ENCODE measurements at regions not wholly inside any gene's neighbourhood (a gene's known extent, or its start where the extent isn't known, plus 50 kb on each side); places are given as distances from the start of the nearest gene placed in this dataset.
A peak's percentile ranks its signal among the peaks of the same experiment; 100 is the strongest.
"Not testable (repeated sequence)": the region's sequence is repeated elsewhere in the genome, so short reads cannot be mapped to it uniquely, and the experiment has no call there.

DNA sequence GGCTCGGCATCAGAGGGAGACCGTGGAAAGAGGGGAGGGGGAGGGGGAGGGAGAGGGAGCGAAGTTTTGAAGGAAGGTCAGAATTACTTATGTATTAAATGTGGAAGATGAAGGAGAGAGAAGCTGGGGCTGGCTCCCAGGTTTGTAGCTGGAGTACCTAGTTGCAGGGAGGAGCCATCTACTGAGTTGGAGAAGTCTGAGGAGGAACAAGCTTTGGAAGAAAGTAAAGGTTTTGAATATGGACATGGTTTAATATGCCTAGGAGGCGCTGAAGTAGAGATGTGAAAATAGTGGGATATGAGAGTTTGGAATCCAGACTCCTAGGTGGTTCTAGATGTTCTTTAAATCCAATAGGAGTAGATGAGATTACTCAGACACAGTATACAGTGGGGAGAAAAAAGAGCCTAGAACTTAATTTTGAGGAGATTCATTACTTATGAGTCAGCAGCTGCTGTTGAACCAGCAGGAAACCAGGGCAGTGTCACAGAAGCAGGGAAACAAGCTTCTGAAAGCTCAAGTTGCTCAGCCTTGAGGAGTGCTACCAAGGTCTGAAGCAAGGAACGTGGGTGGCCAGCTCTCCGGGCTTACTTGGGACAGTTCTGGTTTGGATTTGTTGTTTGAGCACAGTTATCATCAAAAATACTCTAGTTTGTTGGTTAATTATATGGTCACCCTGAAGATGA is 149.3 kb downstream of the UTRN start:
- no peak for DNase-seq (ENCODE audit: low spot score)

DNA sequence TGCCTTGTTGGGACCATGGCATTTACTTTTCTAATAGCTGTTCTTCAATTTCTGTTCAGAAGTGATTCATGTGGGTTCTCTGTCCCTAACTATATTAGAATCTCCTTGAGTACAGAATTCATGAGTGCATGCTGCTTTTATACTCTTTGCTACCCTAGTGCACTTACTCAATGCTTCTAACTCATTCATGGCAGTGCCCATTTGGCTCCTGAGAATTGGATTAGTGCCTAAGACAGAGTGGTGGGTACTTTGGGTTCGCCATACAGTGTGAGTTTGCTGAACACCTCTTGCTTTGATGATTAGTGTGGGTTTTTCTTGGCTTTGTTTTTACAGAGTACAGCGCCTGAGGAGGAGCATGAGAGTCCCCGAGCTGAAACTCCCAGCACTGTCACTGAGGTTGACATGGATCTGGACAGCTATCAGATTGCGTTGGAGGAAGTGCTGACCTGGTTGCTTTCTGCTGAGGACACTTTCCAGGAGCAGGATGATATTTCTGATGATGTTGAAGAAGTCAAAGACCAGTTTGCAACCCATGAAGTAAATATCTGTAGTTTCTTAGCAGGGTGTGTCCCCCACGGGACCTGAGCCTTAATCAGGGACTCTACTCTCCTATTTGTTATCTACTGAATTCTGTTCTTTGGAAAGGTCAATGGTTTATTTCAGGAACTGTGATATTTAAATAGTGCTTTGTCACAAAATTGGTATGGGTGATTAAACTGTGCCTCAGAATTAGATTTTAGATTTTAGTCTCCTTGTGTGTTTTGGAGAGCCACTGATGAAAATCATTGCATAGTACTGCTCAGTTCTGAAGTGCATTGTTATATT is 150.7 kb downstream of the UTRN start:
- no peak for DNase-seq (ENCODE audit: low spot score)

DNA sequence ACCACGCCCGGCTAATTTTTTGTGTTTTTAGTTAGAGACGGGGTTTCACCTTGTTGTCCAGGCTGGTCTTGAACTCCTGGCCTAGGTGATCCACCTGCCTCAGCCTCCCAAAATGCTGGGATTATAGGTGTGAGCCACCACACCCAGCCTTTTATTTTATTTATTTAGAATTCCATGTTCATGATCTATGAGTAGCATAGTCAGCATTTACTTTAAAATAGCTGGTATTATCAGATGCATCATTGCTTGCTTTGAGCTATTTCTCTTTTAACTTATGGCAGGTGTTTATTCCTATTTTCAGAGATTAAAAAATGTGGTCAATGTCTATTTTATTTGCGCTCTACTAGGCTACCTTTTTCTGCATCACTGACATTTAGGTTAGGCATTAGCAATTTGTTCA is 152.0 kb downstream of the UTRN start:
- no peak for DNase-seq (ENCODE audit: low spot score)

DNA sequence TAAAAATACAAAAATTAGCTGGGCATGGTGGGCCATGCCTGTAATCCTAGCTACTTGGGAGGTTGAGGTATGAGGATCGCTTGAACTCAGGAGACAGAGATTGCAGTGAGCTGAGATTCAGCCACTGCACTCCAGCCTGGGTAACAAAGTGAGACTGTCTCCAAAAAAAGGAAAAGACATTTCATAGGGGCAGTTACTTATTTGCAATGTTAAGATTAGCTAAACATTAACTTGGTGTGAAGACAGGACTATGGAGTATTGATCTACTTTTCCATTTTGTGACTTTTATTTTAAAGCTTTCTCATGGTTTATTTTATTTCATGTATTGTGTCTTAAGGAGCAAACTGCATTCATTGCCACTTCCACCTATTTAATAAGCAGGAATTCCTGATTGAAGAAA is 153.0 kb downstream of the UTRN start:
- DNase-seq (ENCODE audit: low spot score), result no peak

DNA sequence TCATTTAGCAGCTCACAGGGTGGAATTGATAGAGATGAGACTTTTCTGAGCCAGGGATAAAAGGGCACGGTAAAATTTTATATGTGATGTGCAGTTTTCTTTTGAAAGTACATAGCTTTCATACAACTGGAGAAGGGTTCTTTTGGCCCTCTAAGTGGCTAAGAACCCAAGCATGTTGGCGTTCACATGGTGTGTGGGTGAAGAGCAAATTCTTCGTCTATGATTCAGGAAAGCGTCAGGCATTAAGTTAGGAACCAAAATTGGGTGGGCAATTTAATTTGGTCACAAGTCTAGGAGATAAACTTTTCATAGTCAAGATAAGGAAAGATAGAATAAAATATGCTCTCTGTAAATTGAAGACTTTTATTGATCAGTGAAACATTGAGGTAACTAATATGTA is 153.9 kb downstream of the UTRN start:
- DNase-seq (ENCODE audit: low spot score), result no peak

DNA sequence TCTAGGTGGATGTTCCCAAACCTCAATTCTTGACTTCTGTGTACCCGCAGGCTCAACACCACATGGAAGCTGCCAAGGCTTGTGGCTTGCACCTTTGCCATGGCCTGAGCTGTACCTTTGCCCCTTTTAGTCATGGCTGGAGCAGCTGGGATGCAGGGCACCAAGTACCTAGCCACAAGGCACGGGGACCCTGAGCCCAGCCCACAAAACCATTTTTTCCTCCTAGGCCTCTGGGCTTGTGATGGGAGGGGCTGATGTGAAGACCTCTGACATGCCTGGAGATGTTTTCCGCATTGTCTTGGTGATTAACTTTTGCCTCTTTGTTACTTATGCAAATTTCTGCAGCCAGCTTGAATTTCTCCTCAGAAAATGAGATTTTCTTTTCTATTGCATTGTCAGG is 156.7 kb downstream of the UTRN start:
- DNase-seq (ENCODE audit: low spot score), result not testable (repeated sequence)

DNA sequence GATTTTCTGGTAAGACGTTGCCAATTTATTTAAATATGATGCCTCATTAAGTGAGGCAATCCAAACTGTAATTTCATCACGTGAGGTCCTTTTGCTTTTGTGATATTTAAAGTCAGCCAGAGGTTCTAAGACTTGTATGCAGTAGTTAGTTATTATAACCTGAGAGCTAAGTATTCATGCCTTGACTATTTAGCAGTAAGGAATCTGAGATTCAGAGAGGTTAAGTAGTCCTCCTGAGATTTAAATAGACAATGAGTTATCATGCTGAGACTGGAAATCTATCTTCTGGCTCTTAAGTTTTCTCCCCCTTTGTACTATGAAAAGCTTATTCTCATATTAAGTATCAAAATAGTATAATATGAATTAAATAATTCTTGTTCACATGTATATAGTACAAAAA is 158.0 kb downstream of the UTRN start:
- no peak for DNase-seq (ENCODE audit: low spot score)

DNA sequence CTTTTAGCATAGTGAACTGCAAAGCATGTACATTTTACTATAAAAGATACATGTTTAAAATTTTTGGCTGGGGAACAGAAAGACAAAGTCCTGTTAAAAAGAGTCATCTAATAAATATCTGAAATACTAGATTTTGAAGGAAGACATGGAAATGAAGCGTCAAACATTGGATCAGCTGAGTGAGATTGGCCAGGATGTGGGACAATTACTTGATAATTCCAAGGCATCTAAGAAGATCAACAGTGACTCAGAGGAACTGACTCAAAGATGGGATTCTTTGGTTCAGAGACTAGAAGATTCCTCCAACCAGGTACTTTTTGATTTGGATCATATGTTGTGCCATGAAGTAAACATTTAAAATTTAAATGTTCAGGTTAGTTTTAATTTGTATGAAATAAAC is 162.3 kb downstream of the UTRN start:
- DNase-seq (ENCODE audit: low spot score), result no peak

DNA sequence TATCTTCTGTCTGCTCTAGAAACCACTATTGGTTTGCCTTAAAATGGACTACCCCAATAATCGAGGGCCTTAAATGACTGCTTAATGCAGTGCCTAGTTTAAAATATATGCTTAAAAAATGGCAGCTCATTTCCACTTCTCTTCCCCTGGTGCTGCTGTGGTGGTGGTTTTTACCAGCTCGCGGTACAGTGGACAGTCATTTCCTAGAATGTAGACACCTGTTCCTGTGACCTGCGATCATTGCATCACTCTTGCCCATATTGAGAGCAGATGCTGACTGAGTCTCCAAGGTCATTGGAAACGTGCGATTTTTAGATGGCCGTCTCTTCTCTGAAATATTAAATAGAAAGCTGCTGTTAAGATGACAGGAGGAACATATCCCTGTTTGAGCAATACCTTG is 164.1 kb downstream of the UTRN start:
- DNase-seq (ENCODE audit: low spot score), result no peak

DNA sequence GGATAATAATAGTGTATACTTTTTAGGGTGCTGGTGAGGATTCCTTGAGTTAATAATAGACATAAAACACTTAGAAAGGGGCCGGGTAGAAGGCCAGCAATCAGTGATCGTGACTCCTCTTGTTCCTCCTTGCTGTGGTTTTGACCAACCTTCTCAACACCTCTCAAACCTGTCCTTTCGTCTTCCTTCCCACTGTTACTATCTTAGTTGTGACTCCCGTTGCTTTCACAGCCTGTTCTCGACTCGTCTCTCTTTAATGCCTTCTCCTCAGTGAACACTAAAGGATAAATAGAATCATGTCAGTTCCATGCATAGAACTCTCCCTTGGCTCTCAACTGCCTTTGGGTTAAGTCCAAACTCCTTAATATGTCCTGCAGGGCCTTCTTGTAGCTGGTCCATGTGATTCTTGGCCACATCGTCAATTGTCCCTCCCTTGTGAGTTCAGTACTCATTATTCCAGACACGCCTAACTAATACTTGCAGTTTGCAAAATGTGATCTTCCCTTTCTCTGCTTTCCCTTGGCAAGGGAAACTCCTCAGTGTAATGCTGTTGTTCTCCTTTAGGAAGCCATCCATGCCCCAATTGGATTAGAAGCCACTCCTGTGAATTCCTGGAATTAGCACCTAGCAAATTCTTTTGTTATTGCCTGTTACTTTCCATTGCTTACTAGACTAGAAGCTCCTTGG is 164.9 kb downstream of the UTRN start:
- DNase-seq (ENCODE audit: low spot score), result no peak

DNA sequence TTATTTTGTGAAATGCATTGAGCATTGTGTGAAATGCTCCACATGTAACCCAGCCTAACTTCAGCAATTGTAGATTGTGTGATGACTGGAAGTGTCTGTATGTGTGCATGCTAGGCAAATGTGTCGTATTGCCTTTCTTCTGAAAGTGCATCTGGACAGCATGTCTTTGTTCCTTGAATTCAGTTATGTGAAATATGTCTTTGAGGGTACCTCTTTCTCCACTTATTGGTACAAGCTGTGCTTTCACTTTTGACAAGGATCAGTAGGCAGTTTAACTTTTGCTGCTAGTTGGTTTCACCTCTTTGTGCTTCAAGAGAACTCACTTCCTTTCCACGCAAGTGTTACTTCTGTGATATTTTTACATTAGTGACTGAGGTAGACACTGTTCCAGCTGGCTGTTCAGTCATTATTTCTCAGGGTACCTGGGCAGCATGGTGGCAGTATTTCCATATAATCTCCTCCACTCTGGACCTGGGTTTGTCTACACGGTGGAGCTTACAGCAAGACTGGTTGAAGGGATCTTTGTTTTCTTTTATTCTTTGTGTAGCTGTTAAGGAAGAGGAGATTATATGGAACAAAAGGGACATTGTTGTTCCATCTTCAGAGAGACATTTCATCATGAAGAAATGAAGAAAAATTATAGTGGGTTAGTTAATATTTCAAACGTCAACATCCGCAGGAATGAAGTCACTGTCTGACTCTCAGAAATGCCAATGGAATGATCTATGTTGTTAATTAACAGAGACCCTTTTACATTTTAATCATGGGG is 175.4 kb downstream of the UTRN start:
- peak; percentile 70 for DNase-seq (ENCODE audit: low spot score)

DNA sequence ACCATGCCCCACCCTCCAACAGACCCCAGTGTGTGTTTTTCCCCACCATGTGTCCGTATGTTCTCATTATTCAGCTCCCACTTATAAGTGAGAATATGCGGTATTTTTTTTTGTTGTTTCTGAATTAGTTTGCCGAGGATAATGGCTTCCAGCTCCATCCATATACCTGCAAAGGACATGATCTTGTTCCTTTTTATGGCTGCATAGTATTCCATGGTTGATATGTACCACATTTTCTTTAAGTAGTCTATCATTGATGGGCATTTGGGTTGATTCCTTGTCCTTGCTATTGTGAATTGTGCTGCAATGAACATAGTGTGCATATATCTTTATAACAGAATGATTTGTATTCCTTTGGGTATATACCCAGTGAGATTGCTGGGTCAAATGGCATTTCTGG is 176.9 kb downstream of the UTRN start:
- no peak for DNase-seq (ENCODE audit: low spot score)

DNA sequence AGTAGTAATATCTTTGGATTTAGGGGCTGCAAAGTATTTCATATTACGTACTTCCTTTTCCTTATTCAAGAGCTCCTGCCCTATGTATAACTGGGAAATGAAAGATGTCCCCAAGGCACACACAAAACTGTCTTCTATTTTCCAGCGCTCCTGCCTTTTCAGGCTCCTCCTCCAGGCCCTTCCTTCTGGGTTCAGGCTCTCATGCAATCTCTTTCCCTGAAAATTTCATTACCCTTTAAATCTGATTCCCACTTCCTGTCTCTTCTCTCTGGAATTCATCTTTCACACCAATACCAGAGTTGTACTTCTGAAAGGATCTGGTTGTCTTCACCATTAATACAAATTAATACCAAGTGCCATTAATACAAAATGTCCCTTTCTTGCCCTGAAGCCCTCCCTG is 181.6 kb downstream of the UTRN start:
- DNase-seq (ENCODE audit: low spot score), result no peak

DNA sequence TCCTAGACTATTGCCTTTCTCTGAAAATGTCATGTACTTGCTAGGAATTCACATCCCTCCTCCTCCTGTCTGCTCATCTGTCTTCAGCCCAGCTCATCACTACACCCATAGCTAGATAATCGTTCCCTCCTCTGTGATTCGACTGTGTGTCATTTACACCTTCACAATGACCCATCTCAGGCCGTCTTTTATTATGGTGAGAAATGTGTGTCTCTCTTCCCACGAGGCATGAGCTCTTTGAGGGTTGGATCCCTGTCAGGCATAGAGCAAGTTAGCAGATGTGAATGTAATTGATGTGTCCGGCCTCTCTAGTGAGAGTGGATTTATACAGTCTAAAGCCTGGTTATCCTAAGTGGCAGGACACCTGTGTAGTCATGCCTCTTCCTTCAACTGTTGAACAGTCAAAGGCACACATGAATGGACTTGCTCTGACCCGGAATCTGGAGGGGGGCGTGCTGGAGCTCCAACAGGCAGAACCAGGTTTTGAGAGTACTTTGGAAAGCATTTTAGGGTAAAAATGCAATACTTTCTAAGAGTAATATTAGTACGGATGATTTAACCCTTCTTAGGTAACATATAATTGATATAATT is 182.1 kb downstream of the UTRN start:
- no peak for DNase-seq (ENCODE audit: low spot score)

DNA sequence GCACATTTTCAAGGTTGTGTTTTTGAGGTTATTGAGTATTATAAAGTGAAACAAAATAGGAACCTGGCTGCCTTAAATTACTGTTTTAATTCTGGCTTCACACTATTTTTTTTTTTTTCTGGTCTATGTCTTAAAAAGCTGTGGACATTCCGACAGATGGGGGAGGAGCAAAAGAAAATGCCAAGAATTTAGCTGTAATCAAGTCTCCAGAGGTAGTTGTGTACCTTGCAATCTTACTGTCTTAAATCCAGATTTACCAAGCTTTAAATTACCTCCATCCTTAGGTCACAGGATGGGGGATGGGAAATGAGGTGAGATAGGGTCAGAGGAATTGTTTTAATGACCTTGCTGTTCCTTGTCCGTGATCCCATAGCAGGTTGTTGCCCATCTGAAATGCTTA is 182.8 kb downstream of the UTRN start:
- DNase-seq (ENCODE audit: low spot score), result no peak

DNA sequence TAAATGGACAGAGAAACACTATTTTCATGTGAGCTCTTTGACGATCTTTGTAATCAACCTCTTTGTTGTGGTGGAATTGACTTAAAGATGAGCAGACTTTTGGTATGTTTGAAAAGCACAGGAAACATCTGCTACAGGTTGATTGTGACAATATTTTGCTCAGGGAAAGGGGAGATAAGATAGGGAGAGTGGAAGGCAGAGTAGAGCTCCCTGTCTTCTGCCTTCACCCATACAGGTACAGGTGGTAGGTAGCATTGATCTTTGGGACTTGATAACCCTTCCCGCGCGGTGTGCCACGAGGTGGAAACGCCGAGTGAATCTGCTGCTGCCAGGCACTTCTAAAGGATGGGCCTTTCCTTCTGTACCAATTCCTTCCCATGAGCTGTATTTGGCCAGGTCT is 183.6 kb downstream of the UTRN start:
- no peak for DNase-seq (ENCODE audit: low spot score)

DNA sequence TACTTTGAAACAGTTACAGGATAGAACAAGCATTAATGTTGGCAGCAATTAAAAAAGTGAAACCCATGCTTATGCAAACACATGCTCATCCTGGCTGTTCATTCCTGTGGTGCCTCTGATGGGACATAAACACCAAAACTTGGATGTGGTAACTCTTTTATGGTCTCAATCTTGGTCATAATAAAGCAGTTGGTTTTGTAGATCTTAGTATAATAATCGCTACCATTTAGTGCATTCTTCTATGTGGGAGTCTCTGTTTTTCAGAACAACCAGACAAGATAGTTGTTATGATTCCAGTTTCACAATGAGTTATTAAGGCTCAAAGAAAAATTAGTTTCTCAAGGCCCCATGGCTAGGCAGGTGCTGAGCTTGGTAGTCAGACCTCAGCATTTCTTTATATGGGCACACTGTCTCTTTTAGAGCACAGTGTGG is 184.0 kb downstream of the UTRN start:
- no peak for DNase-seq (ENCODE audit: low spot score)

DNA sequence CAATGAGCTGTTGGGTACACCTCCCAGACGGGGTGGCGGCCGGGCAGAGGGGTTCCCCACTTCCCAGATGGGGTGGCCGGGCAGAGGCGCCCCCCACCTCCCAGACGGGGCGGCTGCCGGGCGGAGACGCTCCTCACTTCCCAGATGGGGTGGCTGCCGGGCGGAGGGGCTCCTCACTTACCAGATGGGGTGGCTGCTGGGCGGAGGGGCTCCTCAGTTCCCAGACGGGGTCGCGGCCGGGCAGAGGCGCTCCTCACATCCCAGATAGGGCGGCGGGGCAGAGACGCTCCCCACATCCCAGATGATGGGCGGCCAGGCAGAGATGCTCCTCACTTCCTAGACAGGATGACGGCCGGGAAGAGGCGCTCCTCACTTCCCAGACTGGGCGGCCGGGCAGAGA is 185.1 kb downstream of the UTRN start:
- not testable (repeated sequence) for DNase-seq (ENCODE audit: low spot score)

DNA sequence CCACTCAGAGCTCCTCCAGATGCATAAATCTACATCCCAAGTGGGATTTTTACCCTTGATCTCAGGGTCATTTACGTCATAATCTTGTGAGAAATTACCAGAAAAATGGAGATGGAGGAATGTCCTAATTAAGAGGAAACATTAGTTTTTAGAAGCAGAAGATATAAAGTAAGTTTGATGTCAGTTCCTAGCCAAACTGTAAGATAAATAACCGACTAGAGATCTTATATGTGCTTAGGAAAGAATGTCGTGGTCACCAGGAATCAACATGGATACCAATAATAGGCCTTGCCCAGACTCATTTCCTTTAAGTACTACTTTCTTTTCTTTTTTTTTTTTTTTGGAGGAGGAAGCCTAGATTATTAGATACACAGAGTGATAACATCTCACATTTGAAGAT is 186.9 kb downstream of the UTRN start:
- no peak for DNase-seq (ENCODE audit: low spot score)

DNA sequence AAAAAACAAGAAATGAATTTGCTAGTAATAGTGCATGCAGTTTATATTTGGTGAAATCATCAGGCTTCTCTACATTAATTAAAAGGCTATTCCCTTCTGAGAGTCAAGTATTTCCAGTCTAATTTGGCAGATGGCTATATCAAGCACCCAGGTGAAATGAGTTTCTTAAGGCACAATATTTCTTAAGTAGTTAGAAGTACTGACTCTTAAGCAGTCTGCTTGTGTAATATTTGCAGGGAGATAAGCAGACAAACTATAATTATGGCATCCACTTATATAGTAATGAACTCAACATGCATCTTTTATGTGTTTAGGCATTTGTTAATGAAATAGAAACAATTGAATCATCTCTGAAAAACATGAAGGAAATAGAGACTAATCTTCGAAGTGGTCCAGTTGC is 189.2 kb downstream of the UTRN start:
- DNase-seq (ENCODE audit: low spot score), result no peak

DNA sequence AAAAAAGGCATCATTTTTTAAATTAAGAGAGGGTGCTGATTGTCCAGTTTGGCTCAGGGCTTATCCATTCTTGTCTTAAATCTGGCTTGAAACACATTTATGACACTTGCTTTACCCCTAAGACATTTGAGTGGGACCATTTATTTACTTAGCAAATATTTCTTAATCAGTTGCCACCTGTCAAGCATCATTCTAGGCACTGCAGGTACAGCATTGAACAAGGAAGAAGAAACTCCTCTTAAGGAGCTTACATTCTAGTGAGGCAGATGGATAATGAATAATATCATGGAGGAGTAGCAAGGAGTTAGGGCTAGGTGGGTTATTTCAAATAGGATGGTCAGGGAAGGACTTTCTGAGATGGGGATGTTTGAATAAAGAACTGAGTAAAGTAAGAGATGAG is 189.8 kb downstream of the UTRN start:
- DNase-seq (ENCODE audit: low spot score), result no peak

DNA sequence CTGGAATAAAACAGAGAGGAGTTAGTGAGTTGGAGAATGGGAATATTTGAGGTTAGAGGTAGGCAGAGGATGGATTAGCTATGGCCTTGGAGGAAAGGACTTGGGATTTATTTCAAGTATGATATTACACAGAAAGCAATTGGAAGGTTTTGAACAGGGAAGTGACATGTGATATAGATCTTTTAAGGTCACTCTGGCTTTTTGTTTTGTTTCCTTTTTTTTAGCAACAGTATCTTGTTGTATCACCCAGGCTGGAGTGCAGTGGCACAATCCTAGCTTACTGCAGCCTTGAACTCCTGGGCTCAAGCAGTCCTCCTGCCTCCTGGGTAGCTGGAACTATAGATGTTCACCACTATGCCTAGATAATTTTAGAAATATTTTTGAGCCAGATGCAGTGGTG is 190.3 kb downstream of the UTRN start:
- no peak for DNase-seq (ENCODE audit: low spot score)

Data from COLO829 (cell line).